HepG2 (cell line): ENCODE measurements at regions not wholly inside any gene's neighbourhood (a gene's known extent, or its start where the extent isn't known, plus 50 kb on each side); places are given as distances from the start of the nearest gene placed in this dataset.
"Not testable (repeated sequence)": the region's sequence is repeated elsewhere in the genome, so short reads cannot be mapped to it uniquely, and the experiment has no call there.

Source experiments
- ATAC-seq: fragments of 200-7000 bp; cut with Tn5 transposase; 3 replicates; pipeline ENCODE4 v1.9.1; 2020; ENCODE audit warnings: mild to moderate bottlenecking, moderate library complexity
- BruUV-seq: library from RNA; stranded (reverse); fragments of 400-500 nt; replicated peaks from 2 replicates; lab custom pipeline; 2021; lab: Mats Ljungman, UMichigan
- CTCF ChIA-PET: fragments of 300-600 bp; formaldehyde crosslinking; extraction: SDS; loops from one replicate; lab custom pipeline; 2021; ENCODE audit warnings: low total read pairs, inconsistent platforms, low intra/inter-chr PET ratio; lab: Yijun Ruan, JAX
- POLR2A ChIA-PET: fragments of 350-600 bp; sonication (Branson Sonifier 250); formaldehyde crosslinking; loops from one replicate; lab custom pipeline; 2020; ENCODE audit warnings: antibody characterized with exemption, inconsistent platforms; lab: Yijun Ruan, JAX
- DNase-seq: peaks from one replicate; pipeline ENCODE4 v3.0.0-alpha.2; 2015; ENCODE audit warnings: low spot score
- FAIRE-seq: peaks from 3 replicates; lab custom pipeline; 2011; peaks lifted over from hg19 to GRCh38; lab: Jason Lieb, UNC
- H2AFZ ChIP-seq: one replicate; pipeline ENCODE4 v1.6.1; 2011; ENCODE audit warnings: low read length, inconsistent platforms
- H3K27ac ChIP-seq: fragments of 300-600 bp; 3 replicates; pipeline ENCODE4 v1.8.0; 2011; ENCODE audit warnings: mixed run types, mild to moderate bottlenecking, mixed read lengths, low read length, inconsistent platforms; ENCODE audit not compliant: insufficient read depth; ENCODE audit errors: extremely low read length
- H3K27me3 ChIP-seq, 2 experiments: fragments of 200-600 bp in 1 of 2; 2 replicates in 1 of 2; 3 replicates in 1 of 2; pipeline versions ENCODE4 v1.6.0 to v1.8.0; 2011; ENCODE audit warnings: low read length in 2 of 2, mild to moderate bottlenecking in 2 of 2, moderate library complexity in 2 of 2, inconsistent platforms in 1 of 2; ENCODE audit not compliant: insufficient read depth in 2 of 2, control insufficient read depth in 1 of 2
- H3K36me3 ChIP-seq, 2 experiments: fragments of 200-600 bp in 1 of 2; replicated peaks in 1 of 2; 2 replicates in 1 of 2; 3 replicates in 1 of 2; pipeline versions ENCODE4 v1.5.1 to v1.8.0; 2011; ENCODE audit warnings: low read length in 2 of 2, inconsistent platforms in 1 of 2; ENCODE audit not compliant: insufficient read depth in 2 of 2, control insufficient read depth in 1 of 2
- H3K4me1 ChIP-seq: 2 replicates; pipeline ENCODE4 v1.5.1; 2012; ENCODE audit warnings: low read length, inconsistent platforms; ENCODE audit not compliant: insufficient read depth
- H3K4me2 ChIP-seq: 2 replicates; pipeline ENCODE4 v1.6.0; 2011; ENCODE audit warnings: low read depth, low read length, inconsistent platforms
- H3K4me3 ChIP-seq, 3 experiments: fragments of 200-600 bp in 1 of 3; sonication (generic), shearing (Covaris generic) in 1 of 3; replicated peaks in 1 of 3; 2 replicates each; pipeline ENCODE4 v1.5.1; 2011 to 2016; ENCODE audit warnings: low read length in 3 of 3, inconsistent platforms in 2 of 3, low read depth in 2 of 3, mild to moderate bottlenecking in 2 of 3, control low read depth in 1 of 3, mixed read lengths in 1 of 3; ENCODE audit not compliant: insufficient read depth in 1 of 3
- H3K79me2 ChIP-seq: one replicate; pipeline ENCODE4 v1.6.1; 2011; ENCODE audit warnings: low read length, inconsistent platforms; ENCODE audit not compliant: insufficient read depth
- H3K9ac ChIP-seq: 2 replicates; pipeline ENCODE4 v1.6.0; 2011; ENCODE audit warnings: mild to moderate bottlenecking, low read depth, low read length, inconsistent platforms; ENCODE audit not compliant: insufficient read depth
- H3K9me3 ChIP-seq: 2 replicates; pipeline ENCODE4 v1.5.1; 2012; ENCODE audit warnings: mild to moderate bottlenecking, low read length
- H4K20me1 ChIP-seq: 2 replicates; pipeline ENCODE4 v1.6.0; 2011; ENCODE audit warnings: inconsistent platforms, mild to moderate bottlenecking, low read length, moderate library complexity; ENCODE audit not compliant: insufficient read depth
- ADNP ChIP-seq: sonication (generic); formaldehyde crosslinking; IDR thresholded peaks from 2 replicates; pipeline ENCODE4 v1.4.0; 2020; ENCODE audit warnings: missing genetic modification reagents
- DNMT3B ChIP-seq: conservative IDR thresholded peaks from 2 replicates; pipeline ENCODE4 v1.6.1; 2016; ENCODE audit warnings: missing biosample characterization, control low read depth
- GLI4 ChIP-seq: sonication (generic); formaldehyde crosslinking; IDR thresholded peaks from 2 replicates; pipeline ENCODE4 v1.5.1; 2020; ENCODE audit warnings: missing genetic modification reagents, mild to moderate bottlenecking, moderate library complexity, borderline replicate concordance
- HIVEP1 ChIP-seq: sonication (generic); formaldehyde crosslinking; IDR thresholded peaks from 2 replicates; pipeline ENCODE4 v1.4.0; 2020; ENCODE audit warnings: mild to moderate bottlenecking, missing genetic modification reagents
- KLF13 ChIP-seq: sonication (generic); formaldehyde crosslinking; IDR thresholded peaks from 2 replicates; pipeline ENCODE4 v1.4.0; 2020; ENCODE audit warnings: mild to moderate bottlenecking, missing genetic modification reagents
- MYNN ChIP-seq: sonication (generic); formaldehyde crosslinking; IDR thresholded peaks from 2 replicates; pipeline ENCODE4 v1.4.0; 2020; ENCODE audit warnings: mild to moderate bottlenecking, low read depth, missing genetic modification reagents
- RAD51 ChIP-seq: fragments of 450-650 bp; IDR thresholded peaks from 2 replicates; pipeline ENCODE4 v1.6.1; 2016; ENCODE audit warnings: borderline replicate concordance
- TBP ChIP-seq: sonication (generic); formaldehyde crosslinking; IDR thresholded peaks from 2 replicates; pipeline ENCODE4 v1.5.0; 2020; ENCODE audit warnings: missing genetic modification reagents
- ZFP36 ChIP-seq: fragments of 150-350 bp; IDR thresholded peaks from 2 replicates; pipeline ENCODE4 v1.6.1; 2018; ENCODE audit warnings: borderline replicate concordance, low read length, low read depth; ENCODE audit not compliant: partially characterized antibody
- ZFP36L1 ChIP-seq: sonication (generic); formaldehyde crosslinking; IDR thresholded peaks from 2 replicates; pipeline ENCODE4 v1.8.0; 2022; ENCODE audit warnings: mild to moderate bottlenecking, missing genetic modification reagents, moderate library complexity
- ZNF546 ChIP-seq: sonication (generic); formaldehyde crosslinking; conservative IDR thresholded peaks from 2 replicates; pipeline ENCODE4 v1.8.1; 2023; ENCODE audit warnings: mild to moderate bottlenecking, missing genetic modification reagents
- ZNF615 ChIP-seq: sonication (generic); formaldehyde crosslinking; IDR thresholded peaks from 2 replicates; pipeline ENCODE4 v1.5.0; 2020; ENCODE audit warnings: mild to moderate bottlenecking, missing genetic modification reagents, borderline replicate concordance
- ZNF749 ChIP-seq: sonication (generic); formaldehyde crosslinking; IDR thresholded peaks from 2 replicates; pipeline ENCODE4 v1.8.0; 2022; ENCODE audit warnings: mild to moderate bottlenecking, missing genetic modification reagents, moderate library complexity, borderline replicate concordance
- ZSCAN12 ChIP-seq: sonication (generic); formaldehyde crosslinking; IDR thresholded peaks from 2 replicates; pipeline ENCODE4 v1.9.0; 2021; ENCODE audit warnings: mild to moderate bottlenecking, missing genetic modification reagents
- ZSCAN20 ChIP-seq: sonication (generic); formaldehyde crosslinking; IDR thresholded peaks from 2 replicates; pipeline ENCODE4 v1.4.0; 2020; ENCODE audit warnings: missing genetic modification reagents, mild to moderate bottlenecking, borderline replicate concordance
- WGBS: methylation state at CpG from one replicate; pipeline ENCODE4 v1.1.6; 2017; ENCODE audit warnings: low lambda C conversion rate; 5-methylcytosine and 5-hydroxymethylcytosine counted together
- in situ Hi-C: cut with HindIII; loops from 2 replicates; pipeline ENCODE4 v1.10.0; 2017; ENCODE audit warnings: low pct_unique_long_range_greater_than_20kb; ENCODE audit not compliant: extremely low pct_ligation_motif_present
- intact Hi-C: fragments of 100-400 bp; cut with micrococcal nuclease; formaldehyde crosslinking; loops from one replicate; pipeline ENCODE4 v1.10.0; 2022; ENCODE audit not compliant: unreplicated experiment
- TF ChIP-seq, protein P1 (sequence below): sonication (generic); formaldehyde crosslinking; conservative IDR thresholded peaks from 2 replicates; pipeline ENCODE4 v1.8.1; 2023; ENCODE audit warnings: missing genetic modification reagents
- TF ChIP-seq, protein P2 (sequence below): sonication (generic); formaldehyde crosslinking; IDR thresholded peaks from 2 replicates; pipeline ENCODE4 v1.8.0; 2022; ENCODE audit warnings: mild to moderate bottlenecking, missing genetic modification reagents, moderate library complexity

DNA sequence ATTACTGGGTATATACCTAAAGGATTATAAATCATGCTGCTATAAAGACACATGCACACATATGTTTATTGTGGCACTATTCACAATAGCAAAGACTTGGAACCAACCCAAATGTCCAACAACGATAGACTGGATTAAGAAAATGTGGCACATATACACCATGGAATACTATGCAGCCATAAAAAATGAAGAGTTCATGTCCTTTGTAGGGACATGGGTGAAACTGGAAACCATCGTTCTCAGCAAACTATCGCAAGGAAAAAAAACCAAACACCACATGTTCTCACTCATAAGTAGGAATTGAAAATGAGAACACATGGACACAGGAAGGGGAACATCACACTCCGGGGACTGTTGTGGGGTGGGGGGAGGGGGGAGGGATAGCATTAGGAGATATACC lies 125.3 kb upstream of the PJA2 start:
- H3K27me3 ChIP-seq, ATAC-seq, CTCF ChIA-PET, BruUV-seq, DNase-seq, H3K4me3 ChIP-seq, H2AFZ ChIP-seq, in situ Hi-C loops, intact Hi-C loops, H3K79me2 ChIP-seq, H3K4me2 ChIP-seq, H3K36me3 ChIP-seq, H3K9ac ChIP-seq, POLR2A ChIA-PET, H3K9me3 ChIP-seq, H3K27ac ChIP-seq, H4K20me1 ChIP-seq, FAIRE-seq: not testable (repeated sequence)
- H3K4me1 ChIP-seq, result peaks cover 48% of the 10 kb centered on the region
- 82% methylated on average over 4 of the region's 4 CpGs for WGBS

DNA sequence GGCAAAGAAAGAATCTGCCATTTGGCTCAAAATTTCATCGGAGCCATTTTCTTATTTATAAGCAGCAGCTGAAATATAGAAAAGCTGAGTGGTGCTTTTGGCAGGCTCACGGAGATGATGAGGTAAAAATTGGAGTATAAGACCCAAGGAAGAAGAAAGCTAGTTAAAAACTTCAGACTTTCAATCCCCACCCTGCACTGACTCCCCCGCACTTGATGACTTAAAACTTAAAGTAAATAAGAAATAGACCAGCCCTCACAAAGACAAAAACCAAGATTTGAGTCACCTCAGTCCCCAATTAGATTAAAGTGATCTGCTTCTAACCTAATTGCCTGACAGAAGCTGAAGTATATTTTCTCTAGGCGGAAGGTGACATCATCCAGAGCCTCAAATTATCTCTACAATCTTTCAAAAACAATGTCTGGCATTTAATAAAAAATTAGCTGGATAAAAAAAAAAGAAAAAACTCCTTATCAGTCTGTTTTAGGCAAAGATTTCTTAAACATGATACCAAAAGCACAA lies 124.0 kb upstream of the PJA2 start:
- no peak overlapping the region for H3K4me2 ChIP-seq
- no peak overlapping the region for H3K27ac ChIP-seq
- no peaks in the 10 kb centered on the region for H3K27me3 ChIP-seq
- CTCF ChIA-PET, result no interaction called here
- peaks cover 45% of the 10 kb centered on the region for H3K4me1 ChIP-seq
- 55% methylated on average over 4 of the region's 4 CpGs for WGBS
- no peaks in the 10 kb centered on the region for H3K9me3 ChIP-seq
- no peak overlapping the region for H3K9ac ChIP-seq
- H4K20me1 ChIP-seq, result no peaks in the 10 kb centered on the region
- ATAC-seq, result no peak
- H3K4me3 ChIP-seq, result no peak overlapping the region
- POLR2A ChIA-PET, result no interaction called here
- in situ Hi-C loops (no loop called here), intact Hi-C loops (no loop called here)
- no peak for FAIRE-seq
- no TSS peak for BruUV-seq
- no peak for DNase-seq
- H3K79me2 ChIP-seq, result no peaks in the 10 kb centered on the region
- H2AFZ ChIP-seq, result no peak overlapping the region
- H3K36me3 ChIP-seq, result no peaks in the 10 kb centered on the region
- TF ChIP-seq ADNP, result no peak
- TF ChIP-seq ZNF615 (CRISPR knock-in tag), result no peak
- no peak for TF ChIP-seq ZNF546
- TF ChIP-seq ZSCAN20, result no peak
- no peak for TF ChIP-seq ZFP36
- no peak for TF ChIP-seq DNMT3B
- TF ChIP-seq, protein P1, sequence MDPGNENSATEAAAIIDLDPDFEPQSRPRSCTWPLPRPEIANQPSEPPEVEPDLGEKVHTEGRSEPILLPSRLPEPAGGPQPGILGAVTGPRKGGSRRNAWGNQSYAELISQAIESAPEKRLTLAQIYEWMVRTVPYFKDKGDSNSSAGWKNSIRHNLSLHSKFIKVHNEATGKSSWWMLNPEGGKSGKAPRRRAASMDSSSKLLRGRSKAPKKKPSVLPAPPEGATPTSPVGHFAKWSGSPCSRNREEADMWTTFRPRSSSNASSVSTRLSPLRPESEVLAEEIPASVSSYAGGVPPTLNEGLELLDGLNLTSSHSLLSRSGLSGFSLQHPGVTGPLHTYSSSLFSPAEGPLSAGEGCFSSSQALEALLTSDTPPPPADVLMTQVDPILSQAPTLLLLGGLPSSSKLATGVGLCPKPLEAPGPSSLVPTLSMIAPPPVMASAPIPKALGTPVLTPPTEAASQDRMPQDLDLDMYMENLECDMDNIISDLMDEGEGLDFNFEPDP, result no peak
- TF ChIP-seq ZFP36L1 (CRISPR knock-in tag), result no peak
- no peak for TF ChIP-seq GLI4 (CRISPR knock-in tag)
- no peak for TF ChIP-seq HIVEP1 (CRISPR knock-in tag)
- no peak for TF ChIP-seq ZSCAN12 (CRISPR knock-in tag)
- no peak for TF ChIP-seq ZNF749
- TF ChIP-seq, protein P2, sequence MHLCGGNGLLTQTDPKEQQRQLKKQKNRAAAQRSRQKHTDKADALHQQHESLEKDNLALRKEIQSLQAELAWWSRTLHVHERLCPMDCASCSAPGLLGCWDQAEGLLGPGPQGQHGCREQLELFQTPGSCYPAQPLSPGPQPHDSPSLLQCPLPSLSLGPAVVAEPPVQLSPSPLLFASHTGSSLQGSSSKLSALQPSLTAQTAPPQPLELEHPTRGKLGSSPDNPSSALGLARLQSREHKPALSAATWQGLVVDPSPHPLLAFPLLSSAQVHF (CRISPR knock-in tag), result no peak
- no peak for TF ChIP-seq MYNN (CRISPR knock-in tag)
- TF ChIP-seq TBP (CRISPR knock-in tag), result no peak
- no peak for TF ChIP-seq KLF13 (CRISPR knock-in tag)
- no peak for TF ChIP-seq RAD51
